GM18502 (cell line): ENCODE measurements at regions not wholly inside any gene's neighbourhood (a gene's known extent, or its start where the extent isn't known, plus 50 kb on each side); places are given as distances from the start of the nearest gene placed in this dataset.
A peak's percentile ranks its signal among the peaks of the same experiment; 100 is the strongest.

Source experiments
- ATAC-seq: cut with Tn5 transposase; IDR thresholded peaks from one replicate; pipeline ENCODE4 v1.9.1; 2021; ENCODE audit warnings: mild to moderate bottlenecking; ENCODE audit not compliant: unreplicated experiment, poor library complexity

- ATAC-seq, result no peak
Observed at GRCh38 chr4:46684041-46684440, 225.0 kb downstream of the COX7B2 start.

GRCh38 chr4:46676364-46676763, 232.7 kb downstream of the COX7B2 start:
- no peak for ATAC-seq

GRCh38 chr4:46674326-46674725, 234.7 kb downstream of the COX7B2 start:
- ATAC-seq, result no peak

- ATAC-seq, result no peak
Observed at GRCh38 chr4:46667790-46668189, 241.3 kb downstream of the COX7B2 start.

GRCh38 chr4:46656071-46656470, 253.0 kb downstream of the COX7B2 start:
- ATAC-seq, result no peak

- no peak for ATAC-seq
Observed at GRCh38 chr4:46653842-46654241, 255.2 kb downstream of the COX7B2 start.

- no peak for ATAC-seq
Observed at GRCh38 chr4:46649390-46649789, 259.5 kb upstream of the GABRA2 start.

- ATAC-seq, result peak; percentile 99
Observed at GRCh38 chr4:46648088-46648744, 258.3 kb upstream of the GABRA2 start.

GRCh38 chr4:46645126-46645525, 255.2 kb upstream of the GABRA2 start:
- no peak for ATAC-seq
